Activated T-cell treated with anti-CD3 and anti-CD28 coated beads, Interleukin-2, amount 50 U/mL, for 72 hours (primary cell): ENCODE measurements at regions not wholly inside any gene's neighbourhood (a gene's known extent, or its start where the extent isn't known, plus 50 kb on each side); places are given as distances from the start of the nearest gene placed in this dataset.
"Not testable (repeated sequence)": the region's sequence is repeated elsewhere in the genome, so short reads cannot be mapped to it uniquely, and the experiment has no call there.

Experiments
- ATAC-seq, 2 donors: fragments of 150-1000 bp; cut with Tn5 transposase; replicated peaks in 1 of 2; 2 replicates each; pipeline ENCODE4 v1.10.0; 2021; ENCODE audit warnings: moderate library complexity in 2 of 2, mild to moderate bottlenecking in 1 of 2
- DNase-seq, 2 donors: peaks; one replicate each; pipeline ENCODE4 v3.0.0; 2021 to 2022; ENCODE audit warnings: mixed read lengths in 1 of 2
- H3K27ac Mint-ChIP-seq: one replicate; pipeline ENCODE4 v1.8.0; 2022; ENCODE audit warnings: mild to moderate bottlenecking, moderate library complexity, mixed read lengths
- H3K27me3 Mint-ChIP-seq: one replicate; pipeline ENCODE4 v1.8.0; 2022; ENCODE audit warnings: low read depth, mixed read lengths
- H3K36me3 Mint-ChIP-seq, 2 donors: one replicate each; pipeline ENCODE4 v1.8.0; 2022; ENCODE audit warnings: mixed read lengths in 2 of 2, mild to moderate bottlenecking in 1 of 2; ENCODE audit not compliant: insufficient read depth in 2 of 2
- H3K4me1 Mint-ChIP-seq: one replicate; pipeline ENCODE4 v1.8.0; 2022; ENCODE audit warnings: low read depth, mixed read lengths
- H3K4me3 Mint-ChIP-seq, 2 donors: one replicate each; pipeline ENCODE4 v1.8.0; 2022; ENCODE audit warnings: mild to moderate bottlenecking in 2 of 2, mixed read lengths in 2 of 2, moderate library complexity in 2 of 2
- H3K9me3 Mint-ChIP-seq, 2 donors: one replicate each; pipeline ENCODE4 v1.8.0; 2022; ENCODE audit warnings: mixed read lengths in 2 of 2

GRCh38 chr20:29325781-29326180 is 1931.7 kb upstream of the DEFB115 start:
- not testable (repeated sequence) for H3K27ac Mint-ChIP-seq, H3K4me3 Mint-ChIP-seq

GRCh38 chr20:29326376-29327070 is 1930.9 kb upstream of the DEFB115 start:
- no peak for DNase-seq
- H3K27me3 Mint-ChIP-seq: no peaks in the 10 kb centered on the region
- H3K36me3 Mint-ChIP-seq: peaks cover 13 to 24% of the 10 kb centered on the region in 2 donors
- ATAC-seq: peak in 1 of 2 donors; percentile 9
- H3K27ac Mint-ChIP-seq: no peak overlapping the region
- peak overlapping the region in 1 of 2 donors; percentile 20 for H3K4me3 Mint-ChIP-seq
- H3K4me1 Mint-ChIP-seq: no peaks in the 10 kb centered on the region
- H3K9me3 Mint-ChIP-seq: peaks cover 12 to 13% of the 10 kb centered on the region in 2 donors

More at GRCh38 chr20:29325781-29326180, 1931.7 kb upstream of the DEFB115 start:
- DNase-seq, H3K27me3 Mint-ChIP-seq, H3K4me1 Mint-ChIP-seq, ATAC-seq: not testable (repeated sequence)
- H3K36me3 Mint-ChIP-seq: peaks cover 15 to 26% of the 10 kb centered on the region in 2 donors
- peaks cover 11 to 12% of the 10 kb centered on the region in 2 donors for H3K9me3 Mint-ChIP-seq

GRCh38 chr20:29327600-29328420 is 1929.7 kb upstream of the DEFB115 start:
- H3K27ac Mint-ChIP-seq, H3K4me1 Mint-ChIP-seq, H3K27me3 Mint-ChIP-seq, ATAC-seq: not testable (repeated sequence)
- H3K4me3 Mint-ChIP-seq: peak overlapping the region in 1 of 2 donors; percentile 13
- H3K36me3 Mint-ChIP-seq: peaks cover 15 to 29% of the 10 kb centered on the region in 2 donors
- DNase-seq: peak; percentile 24 to 34
- peaks cover 20 to 21% of the 10 kb centered on the region in 2 donors for H3K9me3 Mint-ChIP-seq

- not testable (repeated sequence) for DNase-seq, H3K27ac Mint-ChIP-seq, H3K27me3 Mint-ChIP-seq, H3K4me1 Mint-ChIP-seq, H3K4me3 Mint-ChIP-seq, ATAC-seq
- H3K36me3 Mint-ChIP-seq: peaks cover 17 to 32% of the 10 kb centered on the region in 2 donors
- peaks cover 28 to 34% of the 10 kb centered on the region in 2 donors for H3K9me3 Mint-ChIP-seq
Measured at GRCh38 chr20:29330429-29331115, 1926.9 kb upstream of the DEFB115 start.

- ATAC-seq (no peak), DNase-seq (no peak)
- Mint-ChIP-seq H3K4me1 (no peaks in the 10 kb centered on the region), H3K9me3 (peaks cover 8 to 11% of the 10 kb centered on the region in 2 donors), H3K27me3 (no peaks in the 10 kb centered on the region), H3K27ac (no peak overlapping the region), H3K4me3 (no peak overlapping the region), H3K36me3 (peaks cover 0 to 8% of the 10 kb centered on the region in 2 donors)
Measured at GRCh38 chr20:29349836-29350235, 1907.6 kb upstream of the DEFB115 start.

GRCh38 chr20:29375937-29376336 is 1881.5 kb upstream of the DEFB115 start:
- not testable (repeated sequence) for H3K27ac Mint-ChIP-seq, H3K36me3 Mint-ChIP-seq, H3K27me3 Mint-ChIP-seq, H3K4me1 Mint-ChIP-seq, H3K9me3 Mint-ChIP-seq, ATAC-seq, H3K4me3 Mint-ChIP-seq, DNase-seq

- not testable (repeated sequence) for DNase-seq, H3K4me1 Mint-ChIP-seq, H3K27ac Mint-ChIP-seq, H3K27me3 Mint-ChIP-seq, ATAC-seq, H3K4me3 Mint-ChIP-seq
- H3K9me3 Mint-ChIP-seq: peaks cover 9 to 11% of the 10 kb centered on the region in 2 donors
- peaks cover 0 to 10% of the 10 kb centered on the region in 2 donors for H3K36me3 Mint-ChIP-seq
Measured at GRCh38 chr20:29392853-29393252, 1864.6 kb upstream of the DEFB115 start.

GRCh38 chr20:29408034-29408695 is 1849.3 kb upstream of the DEFB115 start:
- Mint-ChIP-seq H3K27ac (no peak overlapping the region), H3K27me3 (peaks cover 7% of the 10 kb centered on the region), H3K4me1 (no peaks in the 10 kb centered on the region), H3K4me3 (no peak overlapping the region), H3K36me3 (peaks cover 4 to 27% of the 10 kb centered on the region in 2 donors), H3K9me3 (peaks cover 10 to 12% of the 10 kb centered on the region in 2 donors)
- no peak for DNase-seq
- no peak for ATAC-seq

GRCh38 chr20:29408707-29409106 is 1848.8 kb upstream of the DEFB115 start:
- H3K27me3 Mint-ChIP-seq, H3K4me1 Mint-ChIP-seq, DNase-seq, H3K27ac Mint-ChIP-seq, ATAC-seq, H3K4me3 Mint-ChIP-seq: not testable (repeated sequence)
- H3K9me3 Mint-ChIP-seq: peaks cover 11 to 14% of the 10 kb centered on the region in 2 donors
- peaks cover 6 to 29% of the 10 kb centered on the region in 2 donors for H3K36me3 Mint-ChIP-seq

- not testable (repeated sequence) for H3K4me3 Mint-ChIP-seq, DNase-seq, ATAC-seq, H3K27ac Mint-ChIP-seq, H3K4me1 Mint-ChIP-seq, H3K27me3 Mint-ChIP-seq
- Mint-ChIP-seq H3K36me3 (peaks cover 6 to 29% of the 10 kb centered on the region in 2 donors), H3K9me3 (peaks cover 11 to 14% of the 10 kb centered on the region in 2 donors)
Measured at GRCh38 chr20:29409160-29409689, 1848.2 kb upstream of the DEFB115 start.

GRCh38 chr20:29409833-29410805 is 1847.3 kb upstream of the DEFB115 start:
- H3K27me3 Mint-ChIP-seq: peaks cover 7% of the 10 kb centered on the region
- ATAC-seq: no peak
- no peak overlapping the region for H3K4me3 Mint-ChIP-seq
- H3K36me3 Mint-ChIP-seq: peaks cover 6 to 29% of the 10 kb centered on the region in 2 donors
- peaks cover 10 to 11% of the 10 kb centered on the region in 2 donors for H3K9me3 Mint-ChIP-seq
- DNase-seq: no peak
- no peak overlapping the region for H3K27ac Mint-ChIP-seq
- H3K4me1 Mint-ChIP-seq: no peaks in the 10 kb centered on the region
